ENCODE measurements at regions not wholly inside any gene's neighbourhood (a gene's known extent, or its start where the extent isn't known, plus 50 kb on each side); places are given as distances from the start of the nearest gene placed in this dataset.
A peak's percentile ranks its signal among the peaks of the same experiment; 100 is the strongest.

DNA sequence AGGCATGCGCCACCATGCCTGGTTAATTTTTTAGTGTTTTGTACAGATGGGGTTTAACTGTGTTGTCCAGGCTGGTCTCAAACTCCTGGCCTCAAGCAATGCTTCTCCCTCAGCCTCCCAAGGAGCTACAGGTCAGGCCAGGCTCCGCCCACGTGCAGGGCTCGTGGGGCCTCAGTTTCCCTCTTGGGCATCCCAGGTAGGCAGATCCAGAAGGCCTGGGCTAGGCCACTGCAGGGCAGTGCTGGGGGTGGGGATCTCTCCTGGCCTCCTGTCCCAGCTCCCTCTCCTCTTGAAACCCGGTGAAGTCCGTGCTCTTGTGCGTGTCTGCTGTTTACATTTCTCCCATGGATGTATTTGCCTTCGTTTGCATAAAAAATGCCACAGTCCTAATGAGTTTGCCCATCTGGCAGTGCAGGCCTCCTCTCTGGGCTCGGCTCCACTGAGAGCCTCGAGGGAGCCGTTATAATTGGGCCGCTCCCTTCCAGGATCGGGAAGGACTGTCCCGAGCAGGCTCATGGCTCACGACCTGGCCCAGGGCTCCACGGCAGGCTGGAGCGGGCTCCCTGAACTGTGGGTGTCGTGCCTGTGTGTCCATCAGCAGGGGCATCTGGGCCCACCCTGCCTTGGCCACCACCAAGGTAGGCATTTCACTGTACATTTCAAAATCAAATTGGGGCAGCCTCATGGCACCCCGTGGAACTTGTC lies 52.6 kb upstream of the RUFY1 start:
- 74 to 78% (median 76%) methylated on average over 12 to 19 of the region's 19 CpGs for WGBS, 4 donors
- no peaks in the 10 kb centered on the region for H3K9me3 ChIP-seq (replicated peaks in 1 of 3)
- no peak overlapping the region for H3K27ac ChIP-seq
- no peak for DNase-seq
- H3K27me3 ChIP-seq = no peaks in the 10 kb centered on the region
- H3K4me3 ChIP-seq = no peak overlapping the region
- H3K4me1 ChIP-seq (replicated peaks in 1 of 2) = no peaks in the 10 kb centered on the region
- TF ChIP-seq, protein P1, sequence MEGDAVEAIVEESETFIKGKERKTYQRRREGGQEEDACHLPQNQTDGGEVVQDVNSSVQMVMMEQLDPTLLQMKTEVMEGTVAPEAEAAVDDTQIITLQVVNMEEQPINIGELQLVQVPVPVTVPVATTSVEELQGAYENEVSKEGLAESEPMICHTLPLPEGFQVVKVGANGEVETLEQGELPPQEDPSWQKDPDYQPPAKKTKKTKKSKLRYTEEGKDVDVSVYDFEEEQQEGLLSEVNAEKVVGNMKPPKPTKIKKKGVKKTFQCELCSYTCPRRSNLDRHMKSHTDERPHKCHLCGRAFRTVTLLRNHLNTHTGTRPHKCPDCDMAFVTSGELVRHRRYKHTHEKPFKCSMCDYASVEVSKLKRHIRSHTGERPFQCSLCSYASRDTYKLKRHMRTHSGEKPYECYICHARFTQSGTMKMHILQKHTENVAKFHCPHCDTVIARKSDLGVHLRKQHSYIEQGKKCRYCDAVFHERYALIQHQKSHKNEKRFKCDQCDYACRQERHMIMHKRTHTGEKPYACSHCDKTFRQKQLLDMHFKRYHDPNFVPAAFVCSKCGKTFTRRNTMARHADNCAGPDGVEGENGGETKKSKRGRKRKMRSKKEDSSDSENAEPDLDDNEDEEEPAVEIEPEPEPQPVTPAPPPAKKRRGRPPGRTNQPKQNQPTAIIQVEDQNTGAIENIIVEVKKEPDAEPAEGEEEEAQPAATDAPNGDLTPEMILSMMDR (IDR thresholded peaks at IDR 0.05) = no peak
- no peak for TF ChIP-seq POLR2A (IDR thresholded peaks at IDR 0.05)
- intact Hi-C loops (cut with DNase I) = loop anchor here in 1 of 2 donors (5.0 to 10.0 kb wide), 2 partner anchors 153 to 330 kb away; partner anchors contain the start of gene ADAMTS2
- no peaks in the 10 kb centered on the region for H3K36me3 ChIP-seq (replicated peaks in 1 of 2)

DNA sequence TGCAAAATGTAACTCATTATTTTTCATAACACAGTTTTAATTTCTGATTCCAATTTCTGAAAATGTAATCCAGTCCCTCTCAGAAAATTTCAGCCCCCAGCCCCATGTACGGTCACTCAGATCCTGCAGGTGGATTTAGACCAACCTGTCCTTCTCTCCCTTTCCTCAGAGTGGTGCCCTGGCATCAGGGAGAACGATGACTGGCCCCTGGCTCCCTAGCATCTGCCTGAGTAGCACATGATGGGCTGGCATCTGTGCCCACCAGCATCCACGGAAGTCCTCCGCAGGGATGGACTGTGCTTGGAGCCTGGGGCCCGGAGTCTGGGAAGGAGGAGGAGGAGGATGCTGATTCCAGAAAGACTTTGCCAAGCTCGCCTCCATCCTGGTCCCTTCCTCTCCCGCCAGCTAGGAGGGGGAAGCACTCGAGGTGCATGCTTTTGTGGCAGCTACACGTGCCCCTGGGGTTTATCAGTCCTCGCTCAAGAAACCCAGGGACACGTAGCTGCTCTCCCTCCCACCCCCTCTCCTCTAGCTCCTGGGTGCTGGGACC lies 54.4 kb upstream of the RUFY1 start:
- TF ChIP-seq POLR2A (IDR thresholded peaks at IDR 0.05) = no peak
- TF ChIP-seq, protein P1 (IDR thresholded peaks at IDR 0.05) = no peak

DNA sequence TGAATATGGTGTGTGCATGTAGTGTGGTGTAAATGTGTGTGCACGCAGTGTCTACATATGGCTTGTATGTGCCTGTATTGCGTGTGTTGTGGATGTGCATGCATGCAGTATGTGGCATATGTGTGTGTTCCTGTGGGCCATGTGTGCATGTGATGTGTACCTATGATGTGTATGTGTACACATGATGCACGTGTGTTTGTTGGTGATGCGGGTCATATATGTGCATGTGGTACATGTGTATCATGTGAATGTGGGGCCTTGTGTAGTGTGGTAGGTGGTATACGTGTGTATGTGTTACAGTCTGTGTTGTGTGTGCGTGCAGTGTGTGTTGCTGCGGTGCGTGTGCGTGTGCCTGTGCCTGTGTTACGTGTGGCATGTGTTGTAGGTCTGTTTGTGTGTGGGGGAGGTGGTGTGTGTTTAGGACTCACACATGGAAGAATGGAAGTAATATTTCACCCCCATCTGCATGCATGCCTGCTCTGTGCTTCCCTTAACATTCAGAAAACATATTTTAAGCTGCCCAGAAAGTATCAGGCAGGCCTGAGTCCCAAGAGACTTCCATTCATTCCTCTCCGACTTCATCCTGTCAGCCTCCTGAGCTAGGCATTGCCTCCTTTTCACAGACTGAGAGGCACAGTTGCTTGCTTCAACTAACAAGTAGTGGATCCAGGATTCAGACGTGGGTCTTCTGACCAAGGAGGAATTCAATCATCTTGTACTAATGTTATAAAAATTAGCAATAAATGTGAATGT lies 55.4 kb upstream of the RUFY1 start:
- 51 to 82% (median 71%) methylated on average over 12 of the region's 12 CpGs for WGBS, 4 donors
- TF ChIP-seq, protein P1 (IDR thresholded peaks at IDR 0.05) = no peak
- TF ChIP-seq POLR2A (IDR thresholded peaks at IDR 0.05) = no peak
- Histone ChIP-seq H3K36me3 (replicated peaks in 1 of 2) (no peaks in the 10 kb centered on the region), H3K27ac (no peak overlapping the region), H3K4me3 (no peak overlapping the region), H3K9me3 (replicated peaks in 1 of 3) (no peaks in the 10 kb centered on the region), H3K4me1 (replicated peaks in 1 of 2) (no peaks in the 10 kb centered on the region), H3K27me3 (no peaks in the 10 kb centered on the region)
- no peak for DNase-seq
- intact Hi-C loops (cut with DNase I) = loop anchor here (2.0 to 10.0 kb wide), 3 partner anchors 150 to 328 kb away; partner anchors contain the start of gene ADAMTS2 (in 1 of the 2)

More for the DNA sequence above, 54.4 kb upstream of the RUFY1 start:
- Histone ChIP-seq H3K9me3 (replicated peaks in 1 of 3) (no peaks in the 10 kb centered on the region), H3K36me3 (replicated peaks in 1 of 2) (no peaks in the 10 kb centered on the region), H3K27ac (no peak overlapping the region), H3K4me3 (no peak overlapping the region), H3K4me1 (replicated peaks in 1 of 2) (no peaks in the 10 kb centered on the region), H3K27me3 (no peaks in the 10 kb centered on the region)
- intact Hi-C loops (cut with DNase I) = loop anchor here (2.0 to 10.0 kb wide), 3 partner anchors 151 to 329 kb away; partner anchors contain the start of gene ADAMTS2 (in 1 of the 2)
- DNase-seq = no peak
- WGBS, 4 donors = 46 to 64% (median 51%) methylated on average over 5 to 11 of the region's 11 CpGs

DNA sequence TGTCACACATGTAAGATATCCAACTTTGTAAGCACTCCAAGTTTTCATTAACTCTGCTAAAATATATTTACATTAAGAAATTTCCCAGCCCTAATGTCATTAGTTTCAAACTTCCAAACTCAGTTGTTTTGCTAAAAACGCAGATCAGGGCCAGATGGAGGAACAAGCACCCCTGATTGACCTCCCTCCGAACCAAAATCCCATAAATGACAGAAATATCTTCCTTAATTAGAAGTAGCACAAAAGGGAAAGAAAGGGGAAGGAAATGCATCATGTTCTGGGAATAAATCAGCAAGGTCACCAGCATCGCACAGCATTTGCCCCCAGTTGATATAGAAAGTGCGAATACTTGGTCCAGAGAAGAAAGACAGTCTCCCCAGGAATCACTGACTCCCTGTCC lies 61.4 kb upstream of the RUFY1 start:
- H3K36me3 ChIP-seq (replicated peaks in 1 of 2) = no peaks in the 10 kb centered on the region
- H3K27ac ChIP-seq = peak overlapping the region in 1 of 5 donors; percentile 34
- no peak overlapping the region for H3K4me3 ChIP-seq
- H3K9me3 ChIP-seq (replicated peaks in 1 of 3) = no peaks in the 10 kb centered on the region
- 29 to 37% (median 32%) methylated on average over 4 of the region's 4 CpGs for WGBS, 4 donors
- peak in 3 of 7 donors; percentile 20 to 57 (median 27) for DNase-seq
- H3K4me1 ChIP-seq (replicated peaks in 1 of 2) = peaks cover 0 to 5% of the 10 kb centered on the region in 2 donors
- H3K27me3 ChIP-seq = no peaks in the 10 kb centered on the region
- TF ChIP-seq, protein P1 (IDR thresholded peaks at IDR 0.05) = no peak
- TF ChIP-seq POLR2A (IDR thresholded peaks at IDR 0.05) = no peak
- intact Hi-C loops (cut with DNase I) = no loop called here

All from adrenal gland (tissue), 9 donors.